RWPE2 (cell line): ENCODE measurements at regions not wholly inside any gene's neighbourhood (a gene's known extent, or its start where the extent isn't known, plus 50 kb on each side); places are given as distances from the start of the nearest gene placed in this dataset.

ENCODE experiments used
- ATAC-seq: fragments of 200-7000 bp; cut with Tn5 transposase; 3 replicates; pipeline ENCODE4 v1.9.1; 2021; ENCODE audit warnings: low read depth
- DNase-seq: peaks from one replicate; pipeline ENCODE4 v3.0.0-alpha.2; 2020; ENCODE audit warnings: low spot score
- H3K27ac ChIP-seq: fragments of 450-650 bp; 2 replicates; pipeline ENCODE4 v1.5.1; 2017; ENCODE audit warnings: mild to moderate bottlenecking; ENCODE audit not compliant: poor library complexity, severe bottlenecking
- H3K27me3 ChIP-seq: fragments of 250-450 bp; sonication (Bioruptor Pico); 2 replicates; pipeline ENCODE4 v1.5.1; 2021; ENCODE audit warnings: mild to moderate bottlenecking, moderate library complexity; ENCODE audit not compliant: insufficient read depth, poor library complexity, severe bottlenecking
- H3K36me3 ChIP-seq: fragments of 250-450 bp; sonication (Bioruptor Pico); 2 replicates; pipeline ENCODE4 v1.5.1; 2020; ENCODE audit warnings: low read depth, mild to moderate bottlenecking, moderate library complexity
- H3K4me1 ChIP-seq: fragments of 250-450 bp; sonication (Bioruptor Pico); 2 replicates; pipeline ENCODE4 v1.5.1; 2021; ENCODE audit warnings: mild to moderate bottlenecking, moderate library complexity; ENCODE audit not compliant: insufficient read depth, poor library complexity, severe bottlenecking
- H3K4me3 ChIP-seq: fragments of 250-450 bp; sonication (Bioruptor Pico); 2 replicates; pipeline ENCODE4 v1.5.1; 2021; ENCODE audit warnings: mild to moderate bottlenecking, moderate library complexity; ENCODE audit not compliant: severe bottlenecking
- H3K9me3 ChIP-seq: fragments of 250-450 bp; sonication (Bioruptor Pico); 2 replicates; pipeline ENCODE4 v1.5.1; 2021; ENCODE audit warnings: mild to moderate bottlenecking, moderate library complexity; ENCODE audit not compliant: severe bottlenecking
- CTCF ChIP-seq: fragments of 450-650 bp; IDR thresholded peaks from one replicate; pipeline ENCODE4 v1.5.1; 2017; ENCODE audit warnings: mild to moderate bottlenecking, moderate library complexity; ENCODE audit not compliant: poor library complexity, severe bottlenecking

DNA sequence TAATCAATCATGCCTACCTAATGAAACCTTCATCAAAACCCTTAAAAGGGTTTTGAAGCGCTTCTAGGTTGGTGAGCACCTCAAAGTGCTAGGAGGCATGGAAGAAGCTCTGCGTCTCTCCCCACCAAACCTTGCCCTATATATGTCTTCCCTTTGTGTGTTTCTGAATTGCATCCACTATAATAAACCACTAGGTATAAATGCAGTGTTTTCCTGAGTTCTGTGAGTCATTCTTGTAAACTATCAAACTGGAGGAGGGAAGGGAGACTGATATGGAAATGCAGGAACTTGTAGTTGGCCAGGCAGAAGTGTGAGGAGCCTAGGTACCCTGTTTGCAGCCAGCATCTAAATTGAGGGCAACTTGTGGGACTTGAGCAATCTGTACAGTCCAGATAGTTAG lies 698.8 kb downstream of the DOK5 start:
- no peaks in the 10 kb centered on the region for H3K4me1 ChIP-seq
- H3K27ac ChIP-seq = no peak overlapping the region
- no peaks in the 10 kb centered on the region for H3K27me3 ChIP-seq
- no peak for TF ChIP-seq CTCF
- H3K9me3 ChIP-seq = peaks cover 4% of the 10 kb centered on the region
- DNase-seq (no peak), ATAC-seq (peak; percentile 60)
- H3K36me3 ChIP-seq = no peaks in the 10 kb centered on the region
- H3K4me3 ChIP-seq = no peak overlapping the region

DNA sequence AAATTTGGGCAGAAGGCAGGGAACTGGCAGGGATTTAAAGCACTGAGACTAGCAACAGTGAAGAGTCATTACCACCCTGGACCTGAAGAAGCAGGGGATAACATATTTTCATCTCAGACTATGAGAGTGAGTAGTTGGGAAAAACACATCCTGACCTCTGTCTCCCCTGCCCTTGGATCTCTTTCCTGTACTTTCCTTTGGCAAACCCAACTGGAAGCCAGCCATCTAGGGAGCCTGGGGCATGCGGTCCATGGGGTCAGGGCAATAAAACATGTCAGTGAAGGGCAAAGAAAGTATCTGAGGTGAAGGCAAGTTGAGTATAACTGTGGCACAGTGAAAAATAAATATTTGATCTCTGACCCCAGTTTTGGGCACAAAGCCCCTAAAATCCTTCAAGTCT lies 698.2 kb downstream of the DOK5 start:
- no peak for ATAC-seq
- Histone ChIP-seq H3K4me1 (no peaks in the 10 kb centered on the region), H3K27ac (no peak overlapping the region), H3K4me3 (no peak overlapping the region), H3K27me3 (no peaks in the 10 kb centered on the region), H3K9me3 (peaks cover 4% of the 10 kb centered on the region), H3K36me3 (no peaks in the 10 kb centered on the region)
- DNase-seq = no peak
- TF ChIP-seq CTCF = no peak

DNA sequence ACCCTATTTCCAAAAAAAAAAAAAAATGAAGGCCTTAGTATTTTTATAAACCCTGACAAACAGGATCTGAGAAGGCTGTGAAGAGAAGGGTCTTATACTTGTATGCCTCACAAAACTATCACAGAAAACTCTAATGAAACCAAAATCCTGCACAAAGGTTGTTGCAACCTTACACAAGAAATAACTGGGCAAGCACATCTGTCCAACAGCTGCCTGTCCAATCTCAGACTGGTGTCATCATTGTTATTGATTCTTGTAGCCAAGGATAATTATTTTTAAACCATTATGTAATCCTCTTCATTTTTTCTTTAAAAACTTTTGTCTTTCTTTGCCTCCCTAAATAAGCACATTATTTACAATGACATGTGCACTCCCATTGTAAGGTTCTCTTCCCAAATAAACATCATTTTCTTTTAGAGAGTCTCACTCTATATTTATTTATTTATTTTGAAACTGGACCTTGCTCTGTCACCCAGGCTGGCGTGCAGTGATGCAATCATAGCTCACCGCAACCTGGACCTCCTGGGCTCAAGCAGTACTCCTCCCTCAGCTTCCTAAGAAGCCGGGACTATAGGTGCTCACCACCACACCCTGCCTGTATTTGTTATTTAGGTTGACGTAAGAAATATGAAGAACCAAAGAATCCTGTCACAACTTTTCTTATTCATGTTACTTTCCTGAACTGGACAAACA lies 697.1 kb downstream of the DOK5 start:
- Histone ChIP-seq H3K36me3 (no peaks in the 10 kb centered on the region), H3K4me1 (no peaks in the 10 kb centered on the region), H3K4me3 (no peak overlapping the region), H3K27me3 (no peaks in the 10 kb centered on the region), H3K9me3 (peaks cover 4% of the 10 kb centered on the region), H3K27ac (no peak overlapping the region)
- no peak for ATAC-seq
- no peak for TF ChIP-seq CTCF
- DNase-seq = no peak

DNA sequence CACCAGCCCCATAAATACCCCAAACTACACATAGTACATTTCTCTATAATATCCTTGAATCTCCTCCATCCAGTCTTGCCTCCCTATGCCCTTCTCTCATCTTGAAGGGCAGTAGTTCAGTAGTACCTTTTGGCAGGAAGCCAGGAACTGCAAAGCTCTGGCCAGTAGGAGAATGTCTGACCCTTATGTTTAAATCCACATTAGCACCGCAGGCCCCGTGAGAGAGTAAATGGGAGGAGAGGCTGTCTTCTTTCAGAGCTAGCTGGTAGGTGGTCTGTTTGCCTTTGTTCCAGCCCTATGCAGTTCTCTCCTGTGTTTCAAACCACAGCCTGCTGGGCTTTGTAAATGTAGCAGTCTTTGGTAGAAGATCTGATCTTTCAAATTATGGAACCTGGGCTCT lies 690.7 kb downstream of the DOK5 start:
- no peak for ATAC-seq
- no peaks in the 10 kb centered on the region for H3K36me3 ChIP-seq
- no peaks in the 10 kb centered on the region for H3K27me3 ChIP-seq
- DNase-seq = no peak
- no peak for TF ChIP-seq CTCF
- H3K4me3 ChIP-seq = no peak overlapping the region
- H3K4me1 ChIP-seq = peaks cover 9% of the 10 kb centered on the region
- no peak overlapping the region for H3K27ac ChIP-seq
- H3K9me3 ChIP-seq = peaks cover 4% of the 10 kb centered on the region

- no peaks in the 10 kb centered on the region for H3K27me3 ChIP-seq
- no peaks in the 10 kb centered on the region for H3K9me3 ChIP-seq
- peaks cover 18% of the 10 kb centered on the region for H3K4me1 ChIP-seq
- no peaks in the 10 kb centered on the region for H3K36me3 ChIP-seq
- H3K4me3 ChIP-seq = no peak overlapping the region
- H3K27ac ChIP-seq = peak overlapping the region; percentile 83
- ATAC-seq (peak; percentile 88), DNase-seq (no peak)
- TF ChIP-seq CTCF = no peak
These were observed 685.6 kb downstream of the DOK5 start for GRCh38 chr20:55160996-55161395.
